ENCODE measurements at regions not wholly inside any gene's neighbourhood (a gene's known extent, or its start where the extent isn't known, plus 50 kb on each side); places are given as distances from the start of the nearest gene placed in this dataset.

- Mint-ChIP-seq H3K4me3 (no peak overlapping the region), H3K4me1 (no peaks in the 10 kb centered on the region), H3K27me3 (ENCODE audit: low read depth) (no peaks in the 10 kb centered on the region), H3K9me3 (no peaks in the 10 kb centered on the region), H3K27ac (no peak overlapping the region), H3K36me3 (peaks cover 2% of the 10 kb centered on the region; the same call in 1 of the 2 replicates)
- ATAC-seq = no peak
- ChIA-PET POLR2A (no interaction called here), CTCF (no interaction called here)
- no peak for DNase-seq (ENCODE audit: low spot score)
- TF ChIP-seq ZNF396 (CRISPR knock-in tag; IDR thresholded peaks at IDR 0.05; ENCODE audit: borderline replicate concordance) = no peak
- no peak for TF ChIP-seq E2F1 (CRISPR knock-in tag; IDR thresholded peaks at IDR 0.05)
- TF ChIP-seq NR3C1 (CRISPR knock-in tag; conservative IDR thresholded peaks at IDR 0.05; ENCODE audit: low read depth) = no peak
- no peak for TF ChIP-seq FOXK1 (CRISPR knock-in tag; IDR thresholded peaks at IDR 0.05)
- TF ChIP-seq MAX (CRISPR knock-in tag; IDR thresholded peaks at IDR 0.05) = no peak
- no peak for TF ChIP-seq PRDM15 (CRISPR knock-in tag; IDR thresholded peaks at IDR 0.05)
- TF ChIP-seq ZBTB21 (CRISPR knock-in tag; IDR thresholded peaks at IDR 0.05; ENCODE audit: borderline replicate concordance) = no peak
Measured at GRCh38 chrX:94600077-94600476, 926.1 kb downstream of the FAM133A start.

GRCh38 chrX:94612140-94612539, 938.1 kb downstream of the FAM133A start:
- Mint-ChIP-seq H3K9me3 (peaks cover 11% of the 10 kb centered on the region), H3K36me3 (peaks cover 29% of the 10 kb centered on the region), H3K4me1 (peaks cover 14% of the 10 kb centered on the region), H3K27ac (no peak overlapping the region), H3K4me3 (no peak overlapping the region), H3K27me3 (ENCODE audit: low read depth) (no peaks in the 10 kb centered on the region)
- ChIA-PET POLR2A (no interaction called here), CTCF (no interaction called here)
- ATAC-seq (no peak), DNase-seq (ENCODE audit: low spot score) (no peak)
- no peak for TF ChIP-seq KAT7 (CRISPR knock-in tag; IDR thresholded peaks at IDR 0.05; ENCODE audit: borderline replicate concordance)
- TF ChIP-seq IRF2 (CRISPR knock-in tag; IDR thresholded peaks at IDR 0.05; ENCODE audit: borderline replicate concordance, low read depth) = no peak
- TF ChIP-seq ZBTB43 (CRISPR knock-in tag; IDR thresholded peaks at IDR 0.05) = no peak

GRCh38 chrX:94633237-94633636, 959.2 kb downstream of the FAM133A start:
- DNase-seq (ENCODE audit: low spot score) (no peak), ATAC-seq (no peak)
- H3K36me3 Mint-ChIP-seq = peaks cover 42% of the 10 kb centered on the region
- ChIA-PET CTCF (interaction anchor here (0.9 kb wide), 1 partner anchor 345 kb away, joined by 3 read pairs; no protein-coding TSS in a partner anchor), POLR2A (no interaction called here)
- peaks cover 25% of the 10 kb centered on the region for H3K4me1 Mint-ChIP-seq
- no peaks in the 10 kb centered on the region; the same call in 1 of the 2 replicates for H3K27me3 Mint-ChIP-seq (ENCODE audit: low read depth)
- no peak overlapping the region for H3K4me3 Mint-ChIP-seq
- no peak overlapping the region for H3K27ac Mint-ChIP-seq
- peaks cover 40% of the 10 kb centered on the region for H3K9me3 Mint-ChIP-seq
- TF ChIP-seq JAZF1 (CRISPR knock-in tag; IDR thresholded peaks at IDR 0.05) (no peak), AFF4 (CRISPR knock-in tag; IDR thresholded peaks at IDR 0.05; ENCODE audit: borderline replicate concordance) (no peak), ERG (CRISPR knock-in tag; IDR thresholded peaks at IDR 0.05) (no peak), PREB (CRISPR knock-in tag; IDR thresholded peaks at IDR 0.05; ENCODE audit: borderline replicate concordance) (no peak), STAT6 (CRISPR knock-in tag; conservative IDR thresholded peaks at IDR 0.05; ENCODE audit: low read depth) (no peak), CREB1 (CRISPR knock-in tag; IDR thresholded peaks at IDR 0.05) (no peak)

Measured in WTC11 (cell line).